ENCODE measurements at regions not wholly inside any gene's neighbourhood (a gene's known extent, or its start where the extent isn't known, plus 50 kb on each side); places are given as distances from the start of the nearest gene placed in this dataset.

DNA sequence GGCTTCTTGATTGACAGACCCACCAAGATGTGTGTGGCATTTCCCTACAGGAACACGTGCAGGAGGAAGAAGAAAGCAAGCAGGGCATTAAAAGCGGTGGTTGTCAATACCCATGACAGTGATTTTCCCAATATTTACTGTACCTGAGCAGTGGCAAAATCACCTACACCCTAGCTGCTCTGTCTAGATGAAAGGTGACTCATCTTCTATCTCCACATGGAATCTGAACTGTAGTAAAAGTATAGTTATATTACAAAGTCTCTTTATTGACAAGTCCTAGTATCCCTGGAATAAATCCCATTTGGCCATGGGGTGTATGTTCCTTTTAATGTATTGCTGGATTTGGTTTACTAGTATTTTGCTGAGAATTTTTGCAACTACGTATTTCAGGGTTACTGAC lies 458.8 kb upstream of the SORCS1 start:
- no peak overlapping the region for H3K9ac ChIP-seq (ENCODE audit: low read length in 3 of 3)
- no peaks in the 10 kb centered on the region for H3K4me1 ChIP-seq (ENCODE audit: control insufficient read depth in 2 of 3, insufficient read depth in 2 of 3, low read depth in 1 of 3, low read length in 3 of 3)
- no peak overlapping the region for H3K4me3 ChIP-seq (ENCODE audit: low read length in 3 of 3)
- TF ChIP-seq, protein P1, sequence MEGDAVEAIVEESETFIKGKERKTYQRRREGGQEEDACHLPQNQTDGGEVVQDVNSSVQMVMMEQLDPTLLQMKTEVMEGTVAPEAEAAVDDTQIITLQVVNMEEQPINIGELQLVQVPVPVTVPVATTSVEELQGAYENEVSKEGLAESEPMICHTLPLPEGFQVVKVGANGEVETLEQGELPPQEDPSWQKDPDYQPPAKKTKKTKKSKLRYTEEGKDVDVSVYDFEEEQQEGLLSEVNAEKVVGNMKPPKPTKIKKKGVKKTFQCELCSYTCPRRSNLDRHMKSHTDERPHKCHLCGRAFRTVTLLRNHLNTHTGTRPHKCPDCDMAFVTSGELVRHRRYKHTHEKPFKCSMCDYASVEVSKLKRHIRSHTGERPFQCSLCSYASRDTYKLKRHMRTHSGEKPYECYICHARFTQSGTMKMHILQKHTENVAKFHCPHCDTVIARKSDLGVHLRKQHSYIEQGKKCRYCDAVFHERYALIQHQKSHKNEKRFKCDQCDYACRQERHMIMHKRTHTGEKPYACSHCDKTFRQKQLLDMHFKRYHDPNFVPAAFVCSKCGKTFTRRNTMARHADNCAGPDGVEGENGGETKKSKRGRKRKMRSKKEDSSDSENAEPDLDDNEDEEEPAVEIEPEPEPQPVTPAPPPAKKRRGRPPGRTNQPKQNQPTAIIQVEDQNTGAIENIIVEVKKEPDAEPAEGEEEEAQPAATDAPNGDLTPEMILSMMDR (IDR thresholded peaks at IDR 0.05; ENCODE audit: borderline replicate concordance, extremely low read depth, insufficient read depth), result no peak
- H3K9me3 ChIP-seq (ENCODE audit: control insufficient read depth in 2 of 3, insufficient read depth in 1 of 3, low read length in 3 of 3), result no peaks in the 10 kb centered on the region
- H3K36me3 ChIP-seq (ENCODE audit: control insufficient read depth in 2 of 3, insufficient read depth in 3 of 3, low read length in 3 of 3), result no peaks in the 10 kb centered on the region
- FAIRE-seq (no peak), DNase-seq (no peak)
- H3K27ac ChIP-seq (ENCODE audit: low read depth in 2 of 2, low read length in 2 of 2), result no peak overlapping the region
- intact Hi-C loops (cut with DNase I), result no loop called here
- no peaks in the 10 kb centered on the region for H3K27me3 ChIP-seq (ENCODE audit: control insufficient read depth, insufficient read depth, low read length)

DNA sequence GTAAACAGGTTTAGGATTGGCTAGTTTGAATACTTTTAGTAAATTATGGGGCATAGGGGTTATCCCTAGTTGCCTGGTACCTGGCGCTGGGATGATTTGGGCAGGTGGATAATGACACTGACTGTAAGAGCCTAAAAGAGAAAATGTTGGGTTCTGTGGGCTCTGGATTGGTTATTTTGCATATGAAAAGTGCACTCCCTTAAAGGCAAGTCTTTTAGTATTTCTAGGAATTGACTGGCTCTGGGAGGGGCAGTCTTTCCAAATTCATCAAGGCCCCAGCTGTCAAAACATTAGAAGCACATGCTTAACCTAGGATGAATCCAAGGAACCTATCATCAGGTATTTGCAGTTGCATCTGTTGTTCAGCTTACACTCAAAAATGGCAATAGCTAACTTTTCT lies 454.6 kb upstream of the SORCS1 start:
- no peak for FAIRE-seq
- Histone ChIP-seq H3K4me3 (ENCODE audit: low read length in 3 of 3) (no peak overlapping the region), H3K27me3 (ENCODE audit: control insufficient read depth, insufficient read depth, low read length) (no peaks in the 10 kb centered on the region), H3K9me3 (ENCODE audit: control insufficient read depth in 2 of 3, insufficient read depth in 1 of 3, low read length in 3 of 3) (no peaks in the 10 kb centered on the region), H3K9ac (ENCODE audit: low read length in 3 of 3) (no peak overlapping the region), H3K27ac (ENCODE audit: low read depth in 2 of 2, low read length in 2 of 2) (no peak overlapping the region), H3K4me1 (ENCODE audit: control insufficient read depth in 2 of 3, insufficient read depth in 2 of 3, low read depth in 1 of 3, low read length in 3 of 3) (no peaks in the 10 kb centered on the region), H3K36me3 (ENCODE audit: control insufficient read depth in 2 of 3, insufficient read depth in 3 of 3, low read length in 3 of 3) (no peaks in the 10 kb centered on the region)
- intact Hi-C loops (cut with DNase I), result no loop called here
- DNase-seq, result no peak
- TF ChIP-seq, protein P1 (IDR thresholded peaks at IDR 0.05; ENCODE audit: borderline replicate concordance, extremely low read depth, insufficient read depth), result no peak

DNA sequence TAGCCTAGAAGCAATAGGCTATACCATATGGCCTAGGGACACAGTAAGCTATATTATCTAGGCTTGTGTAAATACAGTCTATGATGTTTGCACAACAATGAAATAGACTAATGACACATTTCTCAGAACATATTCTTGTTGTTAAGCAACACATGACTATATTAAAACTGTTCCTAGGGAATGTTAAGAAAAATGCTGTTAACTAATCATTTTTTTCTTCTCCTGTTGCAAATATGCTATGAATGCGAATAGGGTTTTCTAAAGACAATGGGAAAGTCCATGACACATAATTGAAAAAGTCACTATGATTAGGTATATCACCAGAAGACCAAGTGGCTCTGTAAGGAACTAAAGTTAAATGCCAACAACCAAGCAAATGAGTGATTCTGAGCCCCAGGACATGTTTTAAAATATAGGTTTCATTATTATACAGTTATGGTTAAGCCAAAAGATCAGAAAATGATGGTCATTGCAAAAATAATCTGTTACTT lies 454.0 kb upstream of the SORCS1 start:
- H3K27ac ChIP-seq (ENCODE audit: low read depth in 2 of 2, low read length in 2 of 2), result no peak overlapping the region
- no peak overlapping the region for H3K4me3 ChIP-seq (ENCODE audit: low read length in 3 of 3)
- no peaks in the 10 kb centered on the region for H3K27me3 ChIP-seq (ENCODE audit: control insufficient read depth, insufficient read depth, low read length)
- no peaks in the 10 kb centered on the region for H3K36me3 ChIP-seq (ENCODE audit: control insufficient read depth in 2 of 3, insufficient read depth in 3 of 3, low read length in 3 of 3)
- DNase-seq (no peak), FAIRE-seq (no peak)
- TF ChIP-seq, protein P1 (IDR thresholded peaks at IDR 0.05; ENCODE audit: borderline replicate concordance, extremely low read depth, insufficient read depth), result no peak
- no peaks in the 10 kb centered on the region for H3K9me3 ChIP-seq (ENCODE audit: control insufficient read depth in 2 of 3, insufficient read depth in 1 of 3, low read length in 3 of 3)
- H3K4me1 ChIP-seq (ENCODE audit: control insufficient read depth in 2 of 3, insufficient read depth in 2 of 3, low read depth in 1 of 3, low read length in 3 of 3), result no peaks in the 10 kb centered on the region
- intact Hi-C loops (cut with DNase I), result no loop called here
- no peak overlapping the region for H3K9ac ChIP-seq (ENCODE audit: low read length in 3 of 3)

Data from kidney (tissue), 13 donors.